ENCODE measurements at regions not wholly inside any gene's neighbourhood (a gene's known extent, or its start where the extent isn't known, plus 50 kb on each side); places are given as distances from the start of the nearest gene placed in this dataset.
A peak's percentile ranks its signal among the peaks of the same experiment; 100 is the strongest.

GRCh38 chr16:27720731-27721530, 171.0 kb downstream of the KATNIP start:
- no peak for DNase-seq

- DNase-seq = no peak
Measured at GRCh38 chr16:27721531-27722181, 171.7 kb downstream of the KATNIP start.

DNA sequence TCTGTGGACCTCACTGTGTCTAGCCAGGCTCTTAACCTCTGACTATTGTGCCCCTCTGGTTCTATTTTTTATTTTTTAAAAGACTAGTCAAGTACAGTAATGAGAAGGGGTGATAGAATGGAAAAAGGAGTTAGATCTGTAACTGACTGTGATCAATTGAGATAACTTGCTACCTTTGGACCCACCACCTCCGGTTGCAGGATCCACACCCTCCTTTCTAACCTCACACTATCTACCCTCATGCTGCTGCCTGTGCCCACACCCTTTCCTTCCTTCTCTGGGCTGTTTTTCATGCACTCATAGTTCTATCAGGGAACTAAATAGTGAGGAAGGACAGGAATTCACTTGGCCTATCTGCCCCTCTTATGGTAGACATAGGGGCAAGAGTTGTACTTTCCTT, 172.3 kb downstream of the KATNIP start:
- no peak for DNase-seq

- no peak for DNase-seq
Measured at GRCh38 chr16:27722892-27723450, 173.0 kb downstream of the KATNIP start.

GRCh38 chr16:27723711-27724481, 174.0 kb downstream of the KATNIP start:
- DNase-seq = no peak

- no peak for DNase-seq
Measured at GRCh38 chr16:27724482-27725235, 174.7 kb downstream of the KATNIP start.

GRCh38 chr16:27725236-27726000, 175.5 kb downstream of the KATNIP start:
- no peak for DNase-seq

GRCh38 chr16:27726621-27727261, 176.8 kb downstream of the KATNIP start:
- DNase-seq = no peak

- DNase-seq = no peak
Measured at GRCh38 chr16:27727941-27728340, 178.0 kb downstream of the KATNIP start.

GRCh38 chr16:27728691-27729090, 178.7 kb downstream of the KATNIP start:
- DNase-seq = peak in 1 of 2 donors; percentile 17

DNA sequence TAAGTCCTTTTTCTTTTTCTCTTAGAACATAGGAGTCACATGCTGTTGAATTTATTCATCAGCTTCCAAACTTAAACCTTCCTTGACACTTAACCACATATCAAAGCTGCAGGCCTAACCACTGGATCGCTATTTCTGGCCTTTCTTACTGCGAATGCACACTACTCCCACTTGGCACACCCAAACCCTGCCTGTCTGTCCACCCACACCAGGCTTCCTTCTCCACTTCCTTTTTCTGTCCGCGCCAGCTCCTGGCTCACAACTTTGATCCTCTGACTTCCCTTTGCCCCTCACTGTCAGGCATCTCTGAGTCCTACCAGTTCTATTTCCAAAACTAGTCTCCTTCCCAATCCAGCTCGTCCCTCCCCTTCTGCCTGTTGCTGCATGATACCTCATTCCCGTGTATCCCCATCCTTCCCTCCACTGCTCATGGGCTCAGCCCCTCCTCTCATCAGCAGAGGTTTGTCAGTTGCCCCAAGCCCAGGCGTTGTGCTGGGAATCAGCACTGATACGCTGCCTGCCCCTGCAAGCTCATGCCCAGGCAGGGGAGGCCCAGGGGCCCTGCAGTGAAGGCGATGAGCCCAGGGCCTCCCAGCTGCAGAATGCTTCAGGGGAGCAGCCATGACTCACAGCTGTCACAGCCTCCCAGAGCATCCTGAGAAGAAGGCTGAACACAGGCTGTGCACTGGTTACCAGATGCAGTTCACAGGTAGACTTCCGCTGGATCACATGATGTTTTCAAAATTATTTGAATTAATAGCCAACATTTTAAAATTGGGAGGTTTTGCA, 179.8 kb downstream of the KATNIP start:
- peak; percentile 88 to 94 for DNase-seq

DNA sequence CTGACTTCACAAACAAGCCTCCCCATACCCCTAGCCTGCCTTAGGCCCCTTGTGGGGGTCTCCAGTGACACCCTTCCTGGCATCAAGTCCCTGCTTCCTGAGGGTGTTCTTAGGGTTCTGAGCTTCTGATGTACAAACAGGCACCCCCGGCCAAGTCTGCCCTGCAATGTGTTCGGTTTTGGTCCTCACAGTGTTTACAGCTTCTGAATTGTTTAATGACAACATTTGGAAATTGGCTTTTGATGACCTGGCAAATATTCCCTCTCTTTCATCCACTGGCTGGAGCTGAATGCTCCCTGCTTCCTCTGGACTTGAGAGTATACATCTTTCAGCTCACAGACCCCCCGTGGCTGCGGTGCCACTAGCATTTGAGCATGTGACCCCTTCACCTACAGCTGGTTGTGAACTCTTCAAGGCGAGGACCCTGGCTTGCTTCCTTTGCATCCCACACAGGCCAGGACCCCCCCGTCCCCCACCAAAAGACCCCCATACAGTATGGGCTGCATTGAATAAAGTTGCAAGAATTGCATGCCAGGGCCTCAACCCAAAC, 180.8 kb downstream of the KATNIP start:
- DNase-seq = no peak

DNA sequence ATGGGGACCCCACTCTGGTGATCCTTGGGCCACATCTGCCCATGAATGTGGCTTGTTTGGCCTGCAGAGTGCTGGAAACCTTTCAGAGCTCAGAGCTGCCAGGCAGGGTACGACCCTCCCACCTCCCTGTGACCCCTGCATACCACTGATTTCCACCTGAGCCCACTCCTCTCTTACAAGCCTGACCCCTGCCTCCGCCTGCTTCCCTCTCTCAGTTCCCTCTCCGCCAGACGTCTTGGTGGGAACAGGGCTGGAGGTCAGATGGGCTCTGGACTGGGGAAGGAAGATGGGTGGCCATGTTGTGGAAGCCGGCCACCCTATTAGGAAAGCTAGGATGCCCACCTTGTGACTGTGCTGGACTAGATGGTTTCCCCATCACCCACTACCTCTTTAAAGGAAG, 185.1 kb downstream of the KATNIP start:
- DNase-seq = no peak

DNA sequence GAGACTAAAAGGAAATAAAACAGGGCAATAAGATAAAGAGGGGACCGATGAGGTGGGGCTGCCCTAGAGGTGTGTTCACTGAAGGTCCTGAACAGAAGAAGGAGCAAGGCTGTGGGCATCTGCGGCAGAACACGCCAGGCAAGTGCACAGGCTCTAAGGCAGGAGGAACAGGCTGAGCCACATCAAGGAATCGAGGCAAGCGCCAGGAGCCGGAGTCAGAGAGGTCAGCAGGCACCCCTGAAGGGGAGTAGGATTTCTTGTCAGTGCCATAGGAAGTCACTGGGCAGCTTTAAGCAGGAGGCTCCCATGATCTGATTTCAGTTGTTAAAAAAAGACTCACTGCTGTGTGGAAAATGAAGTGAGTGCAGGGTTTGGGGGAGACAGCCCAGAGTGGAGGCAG, 186.5 kb downstream of the KATNIP start:
- DNase-seq = no peak

GRCh38 chr16:27737513-27737912, 187.6 kb downstream of the KATNIP start:
- DNase-seq = no peak

Measured in inflammatory macrophage (primary cell).